Kidney (tissue), 13 donors: ENCODE measurements at regions not wholly inside any gene's neighbourhood (a gene's known extent, or its start where the extent isn't known, plus 50 kb on each side); places are given as distances from the start of the nearest gene placed in this dataset.

Source experiments
- DNase-seq, 5 donors: peaks; one replicate each; pipeline ENCODE4 v3.0.0-alpha.2; 2013 to 2020
- FAIRE-seq: peaks from 2 replicates; lab custom pipeline; 2012; peaks lifted over from hg19 to GRCh38; lab: Jason Lieb, UNC
- H3K27ac ChIP-seq, 2 donors: one replicate each; pipeline ENCODE4 v1.7.0; 2013; ENCODE audit warnings: low read depth in 2 of 2, low read length in 2 of 2, inconsistent platforms in 1 of 2
- H3K27me3 ChIP-seq: one replicate; pipeline ENCODE4 v1.7.1; 2013; ENCODE audit warnings: low read length, inconsistent platforms; ENCODE audit not compliant: control insufficient read depth, insufficient read depth
- H3K36me3 ChIP-seq, 3 donors: one replicate each; pipeline versions ENCODE4 v1.7.0 to v1.7.1; 2013; ENCODE audit warnings: low read length in 3 of 3, control low read depth in 1 of 3, inconsistent platforms in 1 of 3; ENCODE audit not compliant: insufficient read depth in 3 of 3, control insufficient read depth in 2 of 3
- H3K4me1 ChIP-seq, 3 donors: one replicate each; pipeline versions ENCODE4 v1.7.0 to v1.7.1; 2013; ENCODE audit warnings: low read length in 3 of 3, inconsistent platforms in 1 of 3, low read depth in 1 of 3; ENCODE audit not compliant: control insufficient read depth in 2 of 3, insufficient read depth in 2 of 3
- H3K4me3 ChIP-seq, 3 donors: one replicate each; pipeline versions ENCODE4 v1.7.0 to v1.8.1; 2013; ENCODE audit warnings: low read length in 3 of 3, control low read depth in 1 of 3, inconsistent platforms in 1 of 3
- H3K9ac ChIP-seq, 3 donors: one replicate each; pipeline versions ENCODE4 v1.7.0 to v1.7.1; 2013; ENCODE audit warnings: low read length in 3 of 3, control low read depth in 1 of 3, inconsistent platforms in 1 of 3
- H3K9me3 ChIP-seq, 3 donors: one replicate each; pipeline versions ENCODE4 v1.7.0 to v1.7.1; 2013; ENCODE audit warnings: low read length in 3 of 3, control low read depth in 1 of 3, inconsistent platforms in 1 of 3; ENCODE audit not compliant: control insufficient read depth in 2 of 3, insufficient read depth in 1 of 3
- CTCF ChIP-seq: IDR thresholded peaks from 3 replicates; pipeline ENCODE4 v1.5.1; 2012; ENCODE audit warnings: mild to moderate bottlenecking, moderate library complexity, borderline replicate concordance; ENCODE audit not compliant: insufficient read depth; ENCODE audit errors: extremely low read depth
- intact Hi-C: fragments of 100-400 bp; cut with DNase I; formaldehyde crosslinking; loops from one replicate; pipeline ENCODE4 v1.11.1; 2022
- donor health status: control.
- donor health status: control.
- donor health status: control.
- donor health status: control.
- donor health status: control.
- donor health status: DM: yes; HTN: yes; CAD: no.
- donor health status: Normal renal cell carcinoma (clear cell type).

- DNase-seq (peak in 1 of 5 donors; percentile 14), FAIRE-seq (no peak)
- no peaks in the 10 kb centered on the region for H3K4me1 ChIP-seq
- H3K9ac ChIP-seq, result no peak overlapping the region
- no peak overlapping the region for H3K4me3 ChIP-seq
- no peaks in the 10 kb centered on the region for H3K36me3 ChIP-seq
- H3K27ac ChIP-seq, result no peak overlapping the region
- TF ChIP-seq CTCF, result no peak
- no peaks in the 10 kb centered on the region for H3K9me3 ChIP-seq
- intact Hi-C loops, result no loop called here
- H3K27me3 ChIP-seq, result no peaks in the 10 kb centered on the region
Observed at GRCh38 chr6:97460394-97461080, 177.5 kb upstream of the MMS22L start.

GRCh38 chr6:97461218-97461617, 178.2 kb upstream of the MMS22L start:
- Histone ChIP-seq H3K27me3 (no peaks in the 10 kb centered on the region), H3K4me3 (no peak overlapping the region), H3K36me3 (no peaks in the 10 kb centered on the region), H3K9ac (no peak overlapping the region), H3K9me3 (no peaks in the 10 kb centered on the region), H3K27ac (no peak overlapping the region), H3K4me1 (no peaks in the 10 kb centered on the region)
- TF ChIP-seq CTCF, result no peak
- no peak for DNase-seq
- intact Hi-C loops, result no loop called here
- no peak for FAIRE-seq

- no peaks in the 10 kb centered on the region for H3K27me3 ChIP-seq
- no peak for TF ChIP-seq CTCF
- H3K36me3 ChIP-seq, result no peaks in the 10 kb centered on the region
- FAIRE-seq, result no peak
- intact Hi-C loops, result no loop called here
- no peak overlapping the region for H3K27ac ChIP-seq
- DNase-seq, result no peak
- H3K9ac ChIP-seq, result no peak overlapping the region
- no peaks in the 10 kb centered on the region for H3K9me3 ChIP-seq
- no peaks in the 10 kb centered on the region for H3K4me1 ChIP-seq
- H3K4me3 ChIP-seq, result no peak overlapping the region
Observed at GRCh38 chr6:97462031-97462430, 179.0 kb upstream of the MMS22L start.
